ENCODE measurements at regions not wholly inside any gene's neighbourhood (a gene's known extent, or its start where the extent isn't known, plus 50 kb on each side); places are given as distances from the start of the nearest gene placed in this dataset.

DNA sequence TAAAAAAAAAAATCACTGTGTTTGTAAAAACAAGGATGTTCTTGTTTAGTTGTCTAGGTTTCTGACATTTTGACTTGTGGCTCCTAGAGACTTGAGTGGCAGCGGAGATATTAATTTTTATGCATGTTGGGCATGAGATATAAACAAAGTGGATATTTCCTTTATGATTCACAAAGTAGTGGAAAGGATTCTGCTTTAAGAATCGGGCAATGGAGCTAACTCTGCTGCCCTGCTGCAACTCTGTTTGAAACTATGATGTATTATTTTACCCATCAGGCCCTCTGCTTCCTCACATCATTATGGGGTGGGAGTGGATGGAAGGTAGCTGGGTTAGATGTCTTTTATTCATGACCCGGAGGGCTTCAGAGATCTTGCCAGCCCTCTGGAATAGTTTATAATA is 94.1 kb upstream of the CD180 start:
- TF ChIP-seq, protein P1, sequence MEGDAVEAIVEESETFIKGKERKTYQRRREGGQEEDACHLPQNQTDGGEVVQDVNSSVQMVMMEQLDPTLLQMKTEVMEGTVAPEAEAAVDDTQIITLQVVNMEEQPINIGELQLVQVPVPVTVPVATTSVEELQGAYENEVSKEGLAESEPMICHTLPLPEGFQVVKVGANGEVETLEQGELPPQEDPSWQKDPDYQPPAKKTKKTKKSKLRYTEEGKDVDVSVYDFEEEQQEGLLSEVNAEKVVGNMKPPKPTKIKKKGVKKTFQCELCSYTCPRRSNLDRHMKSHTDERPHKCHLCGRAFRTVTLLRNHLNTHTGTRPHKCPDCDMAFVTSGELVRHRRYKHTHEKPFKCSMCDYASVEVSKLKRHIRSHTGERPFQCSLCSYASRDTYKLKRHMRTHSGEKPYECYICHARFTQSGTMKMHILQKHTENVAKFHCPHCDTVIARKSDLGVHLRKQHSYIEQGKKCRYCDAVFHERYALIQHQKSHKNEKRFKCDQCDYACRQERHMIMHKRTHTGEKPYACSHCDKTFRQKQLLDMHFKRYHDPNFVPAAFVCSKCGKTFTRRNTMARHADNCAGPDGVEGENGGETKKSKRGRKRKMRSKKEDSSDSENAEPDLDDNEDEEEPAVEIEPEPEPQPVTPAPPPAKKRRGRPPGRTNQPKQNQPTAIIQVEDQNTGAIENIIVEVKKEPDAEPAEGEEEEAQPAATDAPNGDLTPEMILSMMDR (IDR thresholded peaks at IDR 0.05), result no peak
- TF ChIP-seq POLR2A (IDR thresholded peaks at IDR 0.05), result no peak
